ENCODE measurements at regions not wholly inside any gene's neighbourhood (a gene's known extent, or its start where the extent isn't known, plus 50 kb on each side); places are given as distances from the start of the nearest gene placed in this dataset.

DNA sequence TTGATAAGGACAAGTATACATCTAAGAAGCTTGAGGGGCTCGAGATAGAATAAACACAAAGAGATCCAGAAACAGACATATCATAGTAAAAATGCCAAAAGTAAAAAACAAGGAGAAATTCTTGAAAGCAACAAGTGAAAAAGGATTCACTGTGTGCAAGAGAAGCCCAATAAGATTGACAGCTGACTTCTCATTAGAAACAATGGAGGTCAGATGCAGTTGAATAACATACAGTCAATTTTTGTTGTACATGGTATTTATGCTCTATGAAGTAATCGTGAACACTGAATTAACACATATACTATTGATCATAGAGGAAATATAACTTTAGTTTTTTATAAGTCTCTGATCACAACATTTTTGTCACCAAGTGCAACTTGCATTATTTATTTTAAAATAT lies 982.8 kb upstream of the SORCS1 start:
- DNase-seq, result no peak

DNA sequence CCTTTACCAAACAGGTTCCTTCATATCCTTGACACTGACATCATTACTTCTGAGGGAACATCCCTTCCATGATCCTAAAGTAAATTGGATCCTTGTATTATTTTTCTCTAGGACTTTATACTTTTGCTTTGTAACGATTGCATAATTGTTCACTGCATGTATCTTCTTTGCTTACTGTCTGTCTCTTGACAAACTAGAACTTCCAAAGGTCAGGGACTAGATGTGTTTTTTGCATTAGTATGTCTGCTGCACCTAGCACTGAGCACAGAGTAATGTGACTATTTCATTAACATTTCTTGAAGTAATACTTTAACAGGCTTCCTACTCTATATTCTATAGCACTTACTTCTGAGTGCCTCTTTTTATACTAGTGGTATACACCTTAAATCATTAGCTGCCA lies 976.6 kb upstream of the SORCS1 start:
- no peak for DNase-seq

DNA sequence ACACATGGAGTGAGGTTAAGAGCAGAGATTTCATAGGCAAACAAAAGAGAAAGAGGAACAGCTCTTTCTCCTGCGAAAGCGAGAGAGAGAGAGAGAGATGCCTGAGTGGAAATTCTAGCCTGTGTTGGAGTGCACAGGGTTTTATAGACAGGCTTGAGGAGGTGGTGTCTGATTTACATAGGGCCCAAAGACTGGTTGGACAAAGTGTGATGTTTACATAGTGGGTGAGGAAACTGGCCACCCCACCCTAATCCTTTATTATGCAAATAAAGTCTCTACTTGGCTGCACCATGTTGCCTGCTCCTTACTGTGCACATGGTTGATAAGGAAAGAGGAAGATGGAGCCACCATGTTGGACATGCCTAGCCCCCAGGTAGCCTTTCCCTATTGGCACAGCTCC lies 967.8 kb upstream of the SORCS1 start:
- DNase-seq, result no peak

DNA sequence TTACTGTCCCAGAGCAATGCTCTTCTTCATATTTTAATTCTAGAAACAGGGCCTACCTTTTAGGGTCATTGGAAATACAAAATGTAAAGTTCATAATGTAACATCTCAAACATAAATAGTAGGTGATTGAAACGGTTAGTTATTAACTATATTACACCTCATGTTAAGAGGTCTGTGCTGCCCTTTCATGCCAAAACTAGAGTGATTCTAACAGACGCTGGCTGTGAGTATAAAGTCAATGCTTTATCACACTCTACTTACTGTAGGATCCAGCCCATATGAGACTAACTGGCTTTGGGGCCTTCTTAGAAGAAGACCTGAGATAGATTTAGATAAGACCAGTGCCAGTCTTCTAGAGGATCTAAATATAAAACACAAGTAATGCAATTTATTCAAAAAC lies 966.1 kb upstream of the SORCS1 start:
- DNase-seq, result no peak

DNA sequence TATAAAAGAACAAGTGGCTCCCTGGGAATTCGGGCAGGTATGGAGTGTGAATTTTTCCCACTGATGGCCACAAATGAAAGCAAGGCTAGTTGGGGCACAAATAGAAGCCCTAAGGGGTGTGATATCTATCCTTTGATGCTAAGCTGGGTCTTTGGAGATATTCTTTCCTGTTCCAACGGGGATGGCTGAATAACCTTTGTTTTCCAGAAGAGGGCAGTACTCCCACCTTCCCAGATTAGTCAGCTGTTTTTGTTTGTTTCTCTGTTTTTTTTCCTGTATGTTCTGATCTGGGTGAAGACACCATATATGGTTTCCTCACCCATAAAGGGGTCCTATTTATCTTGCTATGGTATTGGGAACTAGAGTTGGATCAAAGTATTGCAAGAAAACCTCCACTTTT lies 947.7 kb upstream of the SORCS1 start:
- DNase-seq, result no peak

DNA sequence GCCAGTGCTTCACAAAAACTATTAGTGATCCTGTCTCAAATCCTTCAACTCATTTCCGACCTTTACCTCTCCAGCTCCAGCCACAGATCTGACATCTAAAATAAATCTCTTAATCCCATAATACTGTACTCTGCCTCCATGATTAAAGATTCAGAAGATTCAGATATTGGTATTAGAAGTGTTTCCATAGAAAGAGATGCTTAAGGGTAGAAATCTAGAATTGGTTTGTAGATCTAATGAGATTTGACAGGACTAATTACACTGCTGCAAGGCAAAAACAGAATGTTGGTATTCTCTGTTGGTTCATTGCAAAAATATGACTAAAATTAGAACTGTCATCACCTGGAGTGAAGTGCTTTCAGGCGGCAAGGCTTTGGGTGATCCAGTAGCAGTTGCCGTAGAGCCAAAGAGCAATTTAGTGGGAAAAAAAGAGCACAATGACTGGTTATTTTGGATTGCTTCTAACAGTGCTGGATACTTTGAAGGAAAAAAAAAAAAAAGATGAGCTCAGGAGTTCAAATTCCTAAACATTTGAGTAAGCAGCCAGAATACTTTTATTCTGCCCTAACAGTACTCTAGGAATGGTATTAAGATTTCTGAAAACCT lies 940.1 kb upstream of the SORCS1 start:
- DNase-seq, result peak; percentile 69

DNA sequence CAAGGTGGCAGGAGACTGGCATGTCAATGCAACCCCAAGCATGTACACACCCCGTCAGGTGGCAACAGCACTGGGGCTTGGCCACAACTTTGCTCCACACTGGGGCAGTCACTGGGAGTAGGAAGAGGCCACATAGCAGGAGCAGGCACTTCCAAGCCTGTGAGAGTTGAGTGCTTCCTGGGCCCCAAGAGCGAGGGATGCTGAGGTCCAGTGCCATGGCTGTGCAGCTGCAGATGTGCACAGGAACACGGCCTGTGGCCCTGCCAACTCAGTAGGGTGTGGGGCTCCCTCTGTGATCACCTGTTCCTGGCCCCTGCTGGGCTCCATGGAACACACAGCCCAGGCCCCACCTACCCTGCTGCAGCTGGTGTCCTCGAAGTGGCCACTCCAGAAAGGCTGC lies 932.8 kb upstream of the SORCS1 start:
- no peak for DNase-seq

DNA sequence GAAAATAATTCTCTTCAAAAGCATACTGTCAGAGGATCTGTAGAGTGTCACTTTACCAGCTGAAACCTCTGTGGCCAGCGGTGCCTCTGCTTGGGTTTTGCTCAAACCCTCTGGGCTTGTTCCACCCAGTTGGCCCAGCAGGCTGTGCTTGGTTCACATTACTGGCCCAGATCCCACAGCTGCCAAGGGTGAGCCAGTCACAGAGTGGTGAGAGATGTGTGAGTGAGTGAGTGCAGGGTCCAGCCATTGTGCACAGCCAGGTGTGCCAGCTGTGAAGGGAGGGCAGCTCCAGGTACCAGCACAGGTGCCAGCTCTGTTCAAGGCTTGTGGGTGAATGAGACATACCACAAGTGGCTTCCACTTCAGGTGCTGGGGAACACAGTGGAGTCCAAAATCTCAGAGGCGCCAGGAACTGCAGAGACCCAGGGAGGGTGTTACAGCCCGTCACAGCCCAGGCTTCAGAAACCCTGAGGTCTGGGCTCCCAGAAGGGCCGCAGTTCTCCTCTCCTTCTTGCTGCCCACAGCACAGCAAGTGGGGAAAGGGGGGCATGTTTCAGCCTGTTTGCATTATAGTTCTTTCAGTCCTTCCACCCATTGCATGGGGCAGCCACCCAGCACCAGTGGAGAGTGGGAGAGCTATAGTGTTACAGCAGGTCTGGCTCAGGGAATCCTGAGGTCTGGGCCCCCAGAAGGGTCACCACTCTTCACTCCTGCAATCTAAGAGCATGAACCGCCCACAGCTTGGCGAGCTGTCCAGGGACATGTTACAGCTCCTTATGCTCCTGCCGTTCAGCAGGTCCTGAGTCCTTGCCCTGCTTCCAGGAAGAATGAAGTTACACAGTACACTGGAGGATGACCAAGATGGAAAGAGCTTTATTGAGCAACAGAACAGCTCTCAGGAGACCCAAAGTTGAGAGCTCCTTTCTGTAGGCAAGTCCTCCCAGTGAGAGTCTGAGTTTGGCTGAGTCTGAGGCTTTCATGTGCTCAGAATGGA lies 931.7 kb upstream of the SORCS1 start:
- no peak for DNase-seq

DNA sequence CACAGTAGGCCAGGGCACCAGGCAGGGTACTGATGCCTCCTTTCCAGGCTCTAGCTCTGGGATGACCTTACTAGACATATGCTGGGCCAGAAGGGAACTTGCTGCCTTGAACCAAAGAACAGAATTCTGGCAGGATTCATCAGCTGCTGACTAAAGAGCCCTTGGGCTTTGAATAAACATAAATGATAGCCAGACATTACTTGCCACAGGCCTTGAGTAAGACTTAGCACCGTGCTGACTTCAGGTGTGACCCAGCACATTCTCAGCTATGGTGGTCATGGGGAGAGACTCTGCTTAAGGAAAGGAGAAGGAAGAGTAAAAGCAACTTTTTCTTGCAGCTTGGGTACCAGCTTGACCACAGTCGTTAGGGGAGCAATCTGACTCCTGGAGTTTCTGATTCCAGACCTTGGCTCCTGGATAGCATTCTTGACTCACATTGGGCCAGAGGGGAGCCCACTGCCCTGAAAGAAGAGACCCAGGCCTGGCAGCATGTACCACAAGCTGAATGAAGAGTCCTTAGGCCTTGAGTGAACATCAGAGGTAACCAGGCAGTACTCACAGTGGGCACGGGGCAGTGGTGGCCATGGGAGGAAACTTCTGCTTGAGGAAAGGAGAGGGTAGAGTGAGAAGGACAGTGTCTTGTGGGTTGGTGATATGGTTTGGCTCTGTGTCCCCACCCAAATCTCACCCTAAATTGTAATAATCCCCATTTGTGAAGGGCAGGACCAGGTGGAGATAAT lies 926.1 kb upstream of the SORCS1 start:
- DNase-seq, result no peak

DNA sequence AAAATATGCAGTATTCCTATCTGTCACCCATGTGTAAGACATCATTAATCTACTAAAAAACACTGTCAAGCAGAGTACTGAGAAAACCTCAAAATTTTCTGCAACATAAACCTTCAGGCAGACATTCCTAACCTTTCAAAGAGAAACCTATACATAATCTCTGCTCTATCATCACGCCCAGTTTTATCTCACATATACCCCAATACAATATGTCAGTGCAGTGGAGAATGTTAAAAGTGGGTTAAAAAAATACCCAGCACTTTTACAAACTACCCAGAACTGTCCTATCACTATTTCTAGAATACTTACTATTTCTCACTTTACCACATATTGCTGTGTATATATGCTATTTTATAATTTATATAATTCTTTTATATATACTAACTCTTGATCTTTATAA lies 922.0 kb upstream of the SORCS1 start:
- DNase-seq, result no peak

DNA sequence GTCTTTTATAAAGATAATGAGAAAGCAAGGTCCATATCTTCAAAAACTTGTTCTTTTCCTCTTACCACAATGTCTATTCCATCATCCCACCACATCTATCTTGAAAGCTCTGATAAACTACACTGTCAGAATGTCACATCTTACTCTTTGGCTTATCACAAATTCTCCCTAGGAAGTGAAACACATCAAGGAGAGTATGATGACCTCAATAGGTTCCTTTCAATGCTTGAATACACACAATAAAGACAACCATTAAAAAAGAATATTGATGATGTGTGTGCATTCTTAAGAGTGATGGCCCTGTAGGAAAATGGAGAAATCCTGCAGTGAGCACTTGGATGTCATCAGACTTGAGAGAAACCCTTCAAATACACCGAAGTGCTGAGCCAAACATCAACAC lies 918.1 kb upstream of the SORCS1 start:
- DNase-seq, result no peak

DNA sequence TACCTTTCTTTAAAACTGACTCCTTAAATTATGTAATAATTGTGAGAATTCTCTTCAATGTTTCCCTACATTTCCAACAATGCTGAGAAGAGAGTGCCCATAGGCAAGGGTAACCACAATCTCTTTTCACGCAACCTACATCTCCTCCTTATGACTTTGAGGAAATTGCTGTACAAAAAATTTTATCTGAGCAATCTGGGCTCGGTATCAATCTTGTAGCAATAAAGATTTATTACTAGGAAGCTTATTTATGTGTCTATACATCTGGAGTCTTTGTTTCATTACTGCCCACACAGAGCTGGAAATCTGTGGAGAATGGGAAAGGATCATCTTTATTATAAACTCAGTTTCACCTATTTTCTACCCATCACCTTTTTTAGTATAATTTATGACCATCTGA lies 913.8 kb upstream of the SORCS1 start:
- no peak for DNase-seq

DNA sequence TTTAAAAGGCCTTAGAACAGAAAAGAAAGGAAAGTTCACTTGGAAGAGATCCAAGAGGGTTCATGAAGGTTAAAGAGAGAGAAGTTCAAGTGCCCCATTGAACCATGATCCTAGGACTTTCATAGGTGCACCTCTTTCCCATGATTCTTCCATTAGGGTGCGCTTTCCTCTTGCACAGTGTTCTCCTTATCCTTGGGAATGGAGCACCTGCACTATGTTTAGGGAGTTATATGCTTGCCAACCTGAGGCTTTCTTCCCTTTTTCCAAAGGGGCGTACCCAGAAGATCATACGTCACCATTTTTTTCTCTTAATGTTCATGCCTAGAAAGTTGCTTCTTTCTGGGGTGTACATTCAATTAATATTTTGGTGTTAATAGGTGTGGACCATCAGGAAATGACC lies 908.0 kb upstream of the SORCS1 start:
- DNase-seq, result no peak

DNA sequence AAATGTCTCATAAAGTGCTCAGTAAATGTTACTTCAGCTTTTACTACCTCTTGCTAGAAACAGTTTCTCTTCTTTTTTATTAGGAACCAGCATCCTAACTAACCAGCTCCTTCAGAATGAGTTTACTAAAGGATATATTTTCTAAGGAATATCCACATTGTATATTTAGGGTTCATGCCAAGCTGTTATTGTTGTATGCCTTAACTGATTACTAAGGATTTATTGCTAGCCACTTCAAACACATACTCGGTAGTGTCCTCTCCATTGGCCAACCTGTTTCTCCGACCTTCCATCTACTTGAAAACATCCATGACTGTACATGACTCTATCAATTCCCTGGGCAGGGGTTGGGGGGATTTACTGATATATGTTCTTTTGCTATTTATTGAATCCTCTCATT lies 906.3 kb upstream of the SORCS1 start:
- DNase-seq, result no peak

DNA sequence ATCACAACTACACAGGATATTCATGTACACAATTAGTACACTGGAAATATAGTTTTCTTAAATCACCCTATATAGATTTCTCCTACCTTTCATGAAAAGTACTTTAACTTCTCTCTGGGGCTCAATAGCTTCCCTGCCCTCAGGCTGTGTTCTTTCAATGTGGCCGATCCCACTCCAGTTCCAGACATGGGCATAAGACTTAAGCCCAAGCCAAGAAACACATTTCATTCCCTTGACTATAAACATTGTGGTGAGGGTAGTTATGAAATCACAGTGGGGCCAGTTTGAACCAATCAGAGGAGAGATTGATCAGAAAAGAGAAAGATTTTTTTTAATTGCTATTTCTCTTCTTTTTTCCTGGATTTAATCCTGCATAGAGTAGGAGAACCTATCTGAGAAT lies 904.6 kb upstream of the SORCS1 start:
- DNase-seq, result no peak

DNA sequence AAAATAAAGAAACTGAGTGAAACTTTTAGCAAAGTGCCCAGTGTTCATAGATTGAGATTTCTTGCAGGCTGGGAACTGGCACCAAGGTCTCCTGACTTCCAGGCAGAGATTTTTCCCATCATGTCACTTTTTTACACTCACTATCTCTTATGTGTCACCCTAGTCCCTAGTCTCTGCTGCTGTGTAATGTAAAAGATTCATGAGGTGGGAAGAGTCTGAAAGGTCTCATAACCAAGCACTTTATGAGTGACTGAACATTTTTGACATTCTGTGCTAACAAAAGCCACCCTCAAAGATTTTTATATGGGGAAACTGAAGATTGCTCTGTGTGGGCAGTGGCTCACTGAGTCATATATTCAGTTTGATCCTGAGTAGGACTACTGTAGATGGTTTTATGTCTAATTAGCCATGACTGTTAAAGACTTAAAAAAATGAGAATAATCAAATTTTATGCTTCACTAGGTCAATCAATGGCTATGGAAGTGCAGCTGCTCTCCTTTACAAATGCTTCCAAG lies 900.3 kb upstream of the SORCS1 start:
- peak; percentile 71 for DNase-seq

DNA sequence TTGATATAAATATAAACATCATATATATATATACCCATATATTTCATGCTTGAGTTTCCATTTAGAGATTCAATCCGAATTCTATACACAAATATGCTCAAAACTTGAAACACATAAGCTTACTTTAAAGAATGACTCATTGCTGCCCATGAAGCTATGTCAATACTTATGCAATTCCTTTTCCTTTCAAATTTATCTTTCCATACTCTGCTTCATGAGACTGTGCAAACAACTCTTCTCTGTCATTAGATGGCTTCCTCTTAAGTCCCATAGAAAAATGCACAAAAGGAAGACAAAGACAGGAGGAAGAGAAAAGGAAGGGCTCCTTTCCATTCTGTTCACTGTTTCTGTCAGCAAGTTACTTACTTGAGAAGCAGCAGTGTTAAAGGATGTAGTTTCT lies 895.7 kb upstream of the SORCS1 start:
- DNase-seq, result no peak

DNA sequence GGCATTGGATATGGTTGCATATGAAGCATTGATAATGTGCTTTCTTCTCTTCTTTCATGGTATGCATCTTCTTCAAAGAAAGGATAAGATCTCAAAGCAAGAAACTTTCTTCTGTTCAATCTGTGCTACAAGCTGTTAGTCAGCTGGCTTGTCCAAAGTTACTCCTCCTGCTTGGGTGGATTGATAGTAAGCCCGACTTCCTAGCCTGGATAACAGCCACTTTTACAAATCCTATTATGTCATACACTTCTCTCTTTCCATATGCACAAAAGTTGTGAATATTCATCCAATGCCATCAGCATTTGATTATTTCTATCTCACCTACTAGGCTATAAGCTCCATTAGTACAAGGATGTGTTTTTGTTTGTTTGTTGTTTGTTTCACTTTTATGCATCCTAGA lies 891.0 kb upstream of the SORCS1 start:
- no peak for DNase-seq

DNA sequence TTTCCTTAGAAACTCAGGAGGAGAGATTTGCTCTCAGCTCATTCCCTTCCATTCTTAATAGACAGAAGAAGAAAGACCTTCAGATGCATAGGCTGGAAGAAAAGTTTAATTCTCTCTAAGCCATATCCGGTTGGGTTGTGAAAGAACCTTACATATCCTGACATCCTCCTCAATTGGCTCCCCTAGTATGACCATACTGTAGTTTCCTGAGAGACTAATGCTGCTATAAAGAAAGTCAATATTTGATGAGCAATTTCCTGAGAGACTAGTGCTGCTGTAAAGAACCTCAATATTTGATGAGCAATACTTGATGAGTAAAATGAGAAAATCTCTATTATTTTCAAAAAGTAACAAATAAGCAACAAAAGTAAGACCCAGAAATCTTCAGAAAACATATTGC lies 888.5 kb upstream of the SORCS1 start:
- no peak for DNase-seq

DNA sequence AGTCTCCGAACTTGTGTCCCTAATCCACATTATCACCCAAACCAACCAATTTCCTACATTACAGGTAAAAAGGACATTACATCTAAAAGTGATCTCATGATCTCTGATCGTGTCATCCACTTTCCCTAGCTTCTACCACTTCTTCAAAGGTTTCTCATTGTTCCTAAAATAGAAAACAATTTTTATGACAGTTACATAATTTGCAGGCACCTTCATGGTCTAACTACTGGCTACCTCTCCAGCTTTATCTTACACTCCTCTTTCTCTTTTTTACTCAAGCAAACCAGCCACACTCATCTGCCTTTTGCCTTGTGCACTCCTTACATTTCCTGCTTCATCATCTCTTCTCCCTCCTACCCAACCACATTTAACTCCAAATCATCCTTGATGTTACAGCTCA lies 886.7 kb upstream of the SORCS1 start:
- DNase-seq, result no peak

DNA sequence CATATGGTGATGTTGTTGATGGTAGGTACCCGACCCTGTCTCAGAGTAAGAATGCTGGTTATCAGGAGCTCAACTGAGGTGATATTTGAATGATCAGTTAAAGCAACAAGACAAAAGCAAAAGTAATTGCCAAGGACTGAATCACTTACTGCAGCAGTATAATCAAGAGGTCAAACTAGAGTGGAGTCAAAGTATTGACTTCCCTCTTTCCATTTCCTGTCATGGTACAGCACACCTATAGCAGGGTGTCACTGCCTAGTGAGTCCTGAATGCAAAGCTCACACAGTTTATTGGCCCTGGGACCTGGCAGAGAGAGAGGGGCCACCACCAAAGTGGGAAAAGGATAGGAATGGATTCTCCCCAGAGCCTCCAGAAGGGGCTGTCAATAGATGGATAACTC lies 886.1 kb upstream of the SORCS1 start:
- no peak for DNase-seq

DNA sequence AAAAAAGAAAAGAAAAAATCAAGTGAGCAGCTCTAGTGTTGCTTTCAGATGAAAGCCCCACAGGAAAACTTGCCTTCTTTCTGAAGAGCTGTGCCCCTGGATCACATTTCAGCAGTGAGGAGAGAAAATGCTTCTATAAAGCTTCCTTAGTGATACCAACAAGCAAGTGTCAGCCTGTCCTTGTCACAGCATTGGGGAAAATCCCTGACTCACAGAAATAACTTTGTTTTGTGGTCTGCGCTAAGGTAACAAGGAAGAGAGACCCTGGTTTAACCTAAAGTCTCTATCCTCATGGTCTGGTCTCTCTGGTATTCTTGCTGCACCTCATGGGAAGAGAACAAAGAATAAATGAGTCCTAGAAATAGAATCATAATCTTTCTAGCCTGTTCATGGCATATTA lies 885.2 kb upstream of the SORCS1 start:
- DNase-seq, result no peak

DNA sequence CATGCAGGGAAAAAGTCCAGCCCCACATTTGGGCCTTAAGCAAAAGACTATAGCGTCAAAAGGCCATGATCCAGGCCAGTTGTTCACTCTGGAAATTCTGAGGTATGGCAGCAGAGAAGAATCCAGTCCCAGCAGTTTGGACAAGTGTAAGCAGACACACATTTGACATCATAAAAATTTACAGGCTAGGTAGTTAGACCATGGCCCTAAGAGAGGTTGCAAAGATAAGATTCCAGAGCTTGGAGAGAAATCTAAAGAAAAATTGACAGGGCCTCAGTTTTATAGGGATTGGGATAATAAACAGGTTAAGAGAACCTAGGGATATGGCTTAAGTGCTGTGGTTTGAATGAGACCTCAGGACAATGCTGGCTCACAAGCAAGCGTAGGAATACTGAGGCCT lies 884.4 kb upstream of the SORCS1 start:
- DNase-seq, result no peak

All from eye (tissue), 1 donor.